ENCODE measurements at regions not wholly inside any gene's neighbourhood (a gene's known extent, or its start where the extent isn't known, plus 50 kb on each side); places are given as distances from the start of the nearest gene placed in this dataset.

GRCh38 chr13:90974249-90974975 is 373.1 kb upstream of the MIR17HG start:
- Histone ChIP-seq H3K27ac (no peak overlapping the region), H3K27me3 (ENCODE audit: low read depth) (no peaks in the 10 kb centered on the region), H3K36me3 (no peaks in the 10 kb centered on the region), H3K4me1 (no peaks in the 10 kb centered on the region), H3K9me3 (no peaks in the 10 kb centered on the region), H3K4me3 (no peak overlapping the region)
- no peak for TF ChIP-seq CTCF (IDR thresholded peaks at IDR 0.05)
- intact Hi-C loops (cut with DNase I): no loop called here
- no peak for ATAC-seq
- no peak for DNase-seq

GRCh38 chr13:90979059-90979458 is 368.4 kb upstream of the MIR17HG start:
- no peaks in the 10 kb centered on the region for H3K36me3 ChIP-seq
- intact Hi-C loops (cut with DNase I): no loop called here
- TF ChIP-seq CTCF (IDR thresholded peaks at IDR 0.05): no peak
- no peaks in the 10 kb centered on the region for H3K4me1 ChIP-seq
- no peak for ATAC-seq
- no peaks in the 10 kb centered on the region for H3K9me3 ChIP-seq
- H3K27ac ChIP-seq: no peak overlapping the region
- no peak for DNase-seq
- H3K4me3 ChIP-seq: no peak overlapping the region
- H3K27me3 ChIP-seq (ENCODE audit: low read depth): no peaks in the 10 kb centered on the region

GRCh38 chr13:90984756-90985155 is 362.7 kb upstream of the MIR17HG start:
- Histone ChIP-seq H3K4me1 (no peaks in the 10 kb centered on the region), H3K4me3 (no peak overlapping the region), H3K27ac (no peak overlapping the region), H3K27me3 (ENCODE audit: low read depth) (no peaks in the 10 kb centered on the region), H3K9me3 (no peaks in the 10 kb centered on the region), H3K36me3 (no peaks in the 10 kb centered on the region)
- ATAC-seq (no peak), DNase-seq (no peak)
- no peak for TF ChIP-seq CTCF (IDR thresholded peaks at IDR 0.05)
- intact Hi-C loops (cut with DNase I): no loop called here

GRCh38 chr13:90995001-90995400 is 352.5 kb upstream of the MIR17HG start:
- Histone ChIP-seq H3K4me3 (no peak overlapping the region), H3K36me3 (no peaks in the 10 kb centered on the region), H3K27me3 (ENCODE audit: low read depth) (no peaks in the 10 kb centered on the region), H3K27ac (no peak overlapping the region), H3K4me1 (no peaks in the 10 kb centered on the region), H3K9me3 (no peaks in the 10 kb centered on the region)
- ATAC-seq (no peak), DNase-seq (no peak)
- intact Hi-C loops (cut with DNase I): no loop called here
- no peak for TF ChIP-seq CTCF (IDR thresholded peaks at IDR 0.05)

GRCh38 chr13:90995614-90996013 is 351.9 kb upstream of the MIR17HG start:
- no peaks in the 10 kb centered on the region for H3K27me3 ChIP-seq (ENCODE audit: low read depth)
- H3K9me3 ChIP-seq: no peaks in the 10 kb centered on the region
- ATAC-seq: no peak
- DNase-seq: no peak
- no peak for TF ChIP-seq CTCF (IDR thresholded peaks at IDR 0.05)
- H3K27ac ChIP-seq: no peak overlapping the region
- no peak overlapping the region for H3K4me3 ChIP-seq
- intact Hi-C loops (cut with DNase I): no loop called here
- H3K36me3 ChIP-seq: no peaks in the 10 kb centered on the region
- H3K4me1 ChIP-seq: no peaks in the 10 kb centered on the region

Data from lower lobe of right lung (tissue), 2 donors.